ENCODE measurements at regions not wholly inside any gene's neighbourhood (a gene's known extent, or its start where the extent isn't known, plus 50 kb on each side); places are given as distances from the start of the nearest gene placed in this dataset.

- TF ChIP-seq, protein P1, sequence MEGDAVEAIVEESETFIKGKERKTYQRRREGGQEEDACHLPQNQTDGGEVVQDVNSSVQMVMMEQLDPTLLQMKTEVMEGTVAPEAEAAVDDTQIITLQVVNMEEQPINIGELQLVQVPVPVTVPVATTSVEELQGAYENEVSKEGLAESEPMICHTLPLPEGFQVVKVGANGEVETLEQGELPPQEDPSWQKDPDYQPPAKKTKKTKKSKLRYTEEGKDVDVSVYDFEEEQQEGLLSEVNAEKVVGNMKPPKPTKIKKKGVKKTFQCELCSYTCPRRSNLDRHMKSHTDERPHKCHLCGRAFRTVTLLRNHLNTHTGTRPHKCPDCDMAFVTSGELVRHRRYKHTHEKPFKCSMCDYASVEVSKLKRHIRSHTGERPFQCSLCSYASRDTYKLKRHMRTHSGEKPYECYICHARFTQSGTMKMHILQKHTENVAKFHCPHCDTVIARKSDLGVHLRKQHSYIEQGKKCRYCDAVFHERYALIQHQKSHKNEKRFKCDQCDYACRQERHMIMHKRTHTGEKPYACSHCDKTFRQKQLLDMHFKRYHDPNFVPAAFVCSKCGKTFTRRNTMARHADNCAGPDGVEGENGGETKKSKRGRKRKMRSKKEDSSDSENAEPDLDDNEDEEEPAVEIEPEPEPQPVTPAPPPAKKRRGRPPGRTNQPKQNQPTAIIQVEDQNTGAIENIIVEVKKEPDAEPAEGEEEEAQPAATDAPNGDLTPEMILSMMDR (conservative IDR thresholded peaks at IDR 0.05): no peak
- TF ChIP-seq EZH2 (IDR thresholded peaks at IDR 0.05; ENCODE audit: low read depth): no peak
Measured at GRCh38 chr2:122885436-122885835, 1130.0 kb downstream of the TSN start.

Data from PC-9 (cell line).